Epithelial cell of proximal tubule (primary cell): ENCODE measurements at regions not wholly inside any gene's neighbourhood (a gene's known extent, or its start where the extent isn't known, plus 50 kb on each side); places are given as distances from the start of the nearest gene placed in this dataset.
A peak's percentile ranks its signal among the peaks of the same experiment; 100 is the strongest.

Experiments used
- DNase-seq: peaks from one replicate; pipeline ENCODE4 v3.0.0-alpha.2; 2011; ENCODE audit warnings: low read depth
- H3K4me3 ChIP-seq: 2 replicates; pipeline ENCODE4 v1.5.1; 2011; ENCODE audit warnings: low read depth, mild to moderate bottlenecking, low read length
- TF ChIP-seq, protein P1 (sequence below): conservative IDR thresholded peaks from 2 replicates; pipeline ENCODE4 v1.5.1; 2012; ENCODE audit warnings: low read depth, mild to moderate bottlenecking, low read length

- no peak overlapping the region for H3K4me3 ChIP-seq
- DNase-seq: no peak
- TF ChIP-seq, protein P1, sequence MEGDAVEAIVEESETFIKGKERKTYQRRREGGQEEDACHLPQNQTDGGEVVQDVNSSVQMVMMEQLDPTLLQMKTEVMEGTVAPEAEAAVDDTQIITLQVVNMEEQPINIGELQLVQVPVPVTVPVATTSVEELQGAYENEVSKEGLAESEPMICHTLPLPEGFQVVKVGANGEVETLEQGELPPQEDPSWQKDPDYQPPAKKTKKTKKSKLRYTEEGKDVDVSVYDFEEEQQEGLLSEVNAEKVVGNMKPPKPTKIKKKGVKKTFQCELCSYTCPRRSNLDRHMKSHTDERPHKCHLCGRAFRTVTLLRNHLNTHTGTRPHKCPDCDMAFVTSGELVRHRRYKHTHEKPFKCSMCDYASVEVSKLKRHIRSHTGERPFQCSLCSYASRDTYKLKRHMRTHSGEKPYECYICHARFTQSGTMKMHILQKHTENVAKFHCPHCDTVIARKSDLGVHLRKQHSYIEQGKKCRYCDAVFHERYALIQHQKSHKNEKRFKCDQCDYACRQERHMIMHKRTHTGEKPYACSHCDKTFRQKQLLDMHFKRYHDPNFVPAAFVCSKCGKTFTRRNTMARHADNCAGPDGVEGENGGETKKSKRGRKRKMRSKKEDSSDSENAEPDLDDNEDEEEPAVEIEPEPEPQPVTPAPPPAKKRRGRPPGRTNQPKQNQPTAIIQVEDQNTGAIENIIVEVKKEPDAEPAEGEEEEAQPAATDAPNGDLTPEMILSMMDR: no peak
Observed at GRCh38 chr10:44306147-44306710, 78.7 kb downstream of the CXCL12 start.

DNA sequence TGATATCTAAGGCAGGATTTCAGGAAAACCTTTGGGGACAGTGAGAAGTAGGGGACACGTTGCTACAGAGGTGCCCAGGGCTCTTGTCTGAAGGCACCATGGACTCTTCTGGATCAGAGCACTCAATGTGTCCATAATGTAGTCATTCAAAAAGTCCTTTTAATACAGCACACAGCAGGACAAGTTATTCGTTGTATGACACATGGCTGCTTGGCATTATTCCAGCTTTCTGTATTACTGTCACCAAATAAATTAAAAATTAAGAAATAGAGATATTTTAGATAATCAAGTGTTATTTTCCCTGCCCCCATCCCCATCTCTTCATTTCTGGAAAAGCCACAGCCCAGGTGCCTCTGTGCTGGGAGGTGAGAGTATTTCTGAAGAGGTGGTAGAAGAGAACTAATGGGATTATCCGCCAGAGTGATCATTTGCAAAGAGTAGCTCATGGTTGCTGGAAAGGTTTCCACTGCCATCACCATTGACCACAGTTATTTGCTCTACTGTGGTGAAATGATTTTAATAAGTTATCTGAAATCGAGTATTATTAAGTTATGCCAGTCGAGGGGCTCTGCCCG lies 83.0 kb downstream of the CXCL12 start:
- H3K4me3 ChIP-seq: no peak overlapping the region
- DNase-seq: no peak

DNA sequence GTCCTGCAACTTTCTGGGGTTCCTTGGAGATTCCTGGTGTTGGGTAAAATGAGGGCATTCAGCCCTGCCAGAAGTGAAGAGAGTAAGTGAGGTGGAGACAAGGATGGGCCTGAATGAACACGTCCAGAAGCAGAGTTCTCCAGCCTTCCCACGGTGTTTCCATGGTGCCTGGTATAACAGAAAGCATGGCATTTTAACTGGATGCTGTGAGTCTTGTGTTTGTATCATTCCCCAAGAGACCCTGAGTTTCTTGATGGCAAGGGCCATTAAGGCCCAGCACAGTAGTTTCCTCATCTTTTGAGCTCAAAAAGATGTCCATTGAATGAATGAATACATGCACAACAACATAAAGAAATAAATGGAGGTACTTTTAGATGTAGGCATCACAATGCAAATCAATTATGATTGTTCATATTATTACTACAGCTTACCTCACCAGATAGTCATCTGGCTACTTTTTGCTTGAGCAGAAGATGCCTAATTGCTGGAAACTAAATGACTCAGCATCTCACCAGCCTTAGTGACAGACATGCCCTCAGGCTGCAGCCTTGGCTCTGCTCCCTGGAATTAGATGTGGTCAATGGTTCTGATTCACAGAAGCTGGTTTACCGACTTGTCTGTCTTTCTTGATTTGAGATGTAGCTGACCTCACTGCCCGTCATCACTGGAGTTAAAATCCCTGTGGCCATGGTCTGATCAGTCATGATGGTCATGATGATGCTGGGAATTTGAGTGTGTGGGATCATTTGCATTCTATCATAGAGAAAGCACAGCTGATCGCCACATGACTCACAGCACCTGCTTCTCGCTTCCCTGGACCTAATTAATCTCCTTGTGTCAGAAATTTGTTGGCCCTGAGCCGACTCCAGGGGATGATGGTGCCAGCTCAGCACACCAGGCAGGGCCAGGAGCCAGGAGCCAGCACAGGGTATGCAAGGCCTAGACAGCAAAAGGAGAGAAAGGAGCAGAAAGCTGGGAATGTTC lies 83.9 kb downstream of the CXCL12 start:
- peak; percentile 100 for DNase-seq
- no peak overlapping the region for H3K4me3 ChIP-seq
- TF ChIP-seq, protein P1: no peak

More for the DNA sequence above, 83.0 kb downstream of the CXCL12 start:
- TF ChIP-seq, protein P1: no peak

DNA sequence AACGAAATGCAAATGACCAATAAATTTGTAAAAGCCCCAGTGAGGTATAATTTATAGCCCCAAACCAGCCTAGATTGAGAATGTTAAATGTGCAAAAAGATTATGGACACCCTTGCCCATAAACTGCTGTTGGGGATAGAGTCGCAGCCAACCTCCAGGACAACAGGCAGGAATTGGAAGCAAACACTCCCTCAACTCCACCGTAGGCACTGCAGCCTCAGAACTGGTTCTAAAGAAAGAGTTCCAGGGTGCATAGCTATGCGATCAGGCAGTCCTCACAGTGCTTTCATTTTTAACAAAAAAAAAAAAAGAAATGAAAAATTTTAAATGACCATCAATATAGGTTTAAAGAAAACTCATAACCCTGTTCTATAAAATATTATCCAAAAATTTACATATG lies 86.2 kb downstream of the CXCL12 start:
- H3K4me3 ChIP-seq: no peak overlapping the region
- DNase-seq: no peak
- TF ChIP-seq, protein P1: no peak

DNA sequence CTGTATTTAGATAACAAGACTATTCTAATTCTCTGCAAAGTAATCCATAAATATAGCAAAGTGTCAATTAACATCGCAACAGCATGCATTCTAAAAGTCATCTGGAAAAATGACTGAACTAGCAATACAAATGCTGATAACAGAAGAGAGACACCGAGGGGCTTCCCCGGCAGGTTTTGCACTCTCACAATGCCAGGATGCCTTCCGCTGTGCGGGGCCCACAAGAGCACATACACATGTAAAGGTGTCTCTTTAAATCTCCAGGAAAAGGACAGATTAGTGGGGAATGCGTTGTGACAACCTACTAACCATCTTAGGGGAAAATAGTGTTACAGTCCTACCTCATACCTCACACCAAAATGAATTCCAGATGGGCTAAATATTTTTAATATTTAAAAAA lies 86.9 kb downstream of the CXCL12 start:
- H3K4me3 ChIP-seq: no peak overlapping the region
- DNase-seq: no peak
- TF ChIP-seq, protein P1: no peak

GRCh38 chr10:44295644-44296241 lies 89.2 kb downstream of the CXCL12 start:
- DNase-seq: no peak
- no peak overlapping the region for H3K4me3 ChIP-seq
- TF ChIP-seq, protein P1: no peak
